GM23248 (cell line): ENCODE measurements at regions not wholly inside any gene's neighbourhood (a gene's known extent, or its start where the extent isn't known, plus 50 kb on each side); places are given as distances from the start of the nearest gene placed in this dataset.

Experiments
- DNase-seq: peaks from one replicate; pipeline ENCODE4 v3.0.0-alpha.2; 2015
- H2AFZ ChIP-seq: fragments of 200-600 bp; sonication (generic); 2 replicates; pipeline ENCODE4 v1.6.1; 2016; ENCODE audit warnings: antibody characterized with exemption
- H3F3A ChIP-seq: fragments of 200-600 bp; sonication (generic); 2 replicates; pipeline ENCODE4 v1.6.1; 2016; ENCODE audit warnings: mild to moderate bottlenecking, antibody characterized with exemption, mixed run types; ENCODE audit not compliant: insufficient read depth
- H3K27ac ChIP-seq: fragments of 200-600 bp; sonication (generic); 2 replicates; pipeline ENCODE4 v1.5.1; 2016; ENCODE audit warnings: mild to moderate bottlenecking
- H3K27me3 ChIP-seq: fragments of 200-600 bp; sonication (generic); replicated peaks from 2 replicates; pipeline ENCODE4 v1.6.1; 2016; ENCODE audit warnings: mild to moderate bottlenecking; ENCODE audit not compliant: insufficient read depth
- H3K36me3 ChIP-seq: fragments of 200-600 bp; sonication (generic); 2 replicates; pipeline ENCODE4 v1.6.1; 2016; ENCODE audit warnings: low read depth, mild to moderate bottlenecking
- H3K4me1 ChIP-seq: fragments of 200-600 bp; sonication (generic); 2 replicates; pipeline ENCODE4 v1.6.1; 2016; ENCODE audit warnings: mild to moderate bottlenecking; ENCODE audit not compliant: insufficient read depth
- H3K4me2 ChIP-seq: fragments of 200-600 bp; sonication (generic); one replicate; pipeline ENCODE4 v1.6.1; 2016; ENCODE audit warnings: mild to moderate bottlenecking; ENCODE audit not compliant: unreplicated experiment
- H3K4me3 ChIP-seq: fragments of 200-600 bp; sonication (generic); 2 replicates; pipeline ENCODE4 v1.5.1; 2016; ENCODE audit warnings: mild to moderate bottlenecking
- H3K79me2 ChIP-seq: fragments of 200-600 bp; sonication (generic); 2 replicates; pipeline ENCODE4 v1.6.1; 2016; ENCODE audit warnings: mild to moderate bottlenecking; ENCODE audit not compliant: insufficient read depth
- H3K9ac ChIP-seq: fragments of 200-600 bp; sonication (generic); 2 replicates; pipeline ENCODE4 v1.6.1; 2016; ENCODE audit warnings: mild to moderate bottlenecking
- H3K9me2 ChIP-seq: fragments of 200-600 bp; sonication (generic); 2 replicates; pipeline ENCODE4 v1.6.1; 2016; ENCODE audit warnings: mixed run types, mild to moderate bottlenecking, moderate library complexity; ENCODE audit not compliant: insufficient read depth
- H3K9me3 ChIP-seq: fragments of 200-600 bp; sonication (generic); one replicate; pipeline ENCODE4 v1.6.1; 2017; ENCODE audit warnings: low read depth
- H4K20me1 ChIP-seq: fragments of 200-600 bp; sonication (generic); 2 replicates; pipeline ENCODE4 v1.6.0; 2016; ENCODE audit not compliant: insufficient read depth
- EZH2 ChIP-seq: fragments of 200-600 bp; sonication (generic); IDR thresholded peaks from 2 replicates; pipeline ENCODE4 v1.6.1; 2018; ENCODE audit warnings: antibody characterized with exemption, mild to moderate bottlenecking; ENCODE audit not compliant: insufficient read depth, poor library complexity, severe bottlenecking
- EZH2phosphoT487 ChIP-seq: fragments of 200-600 bp; sonication (generic); IDR thresholded peaks from 2 replicates; pipeline ENCODE4 v1.6.1; 2018; ENCODE audit warnings: antibody characterized with exemption, moderate library complexity, mild to moderate bottlenecking, low read depth; ENCODE audit not compliant: insufficient read depth
- WGBS, 2 experiments: methylation state at CpG; one replicate each; pipeline ENCODE4 v1.1.6; 2015 to 2017; ENCODE audit warnings: low lambda C conversion rate in 2 of 2, low coverage in 1 of 2; ENCODE audit errors: missing lambda C conversion rate in 2 of 2; 5-methylcytosine and 5-hydroxymethylcytosine counted together
- in situ Hi-C: fragments of 300-500 bp; cut with MboI; formaldehyde crosslinking; loops from 2 replicates; pipeline ENCODE4 v1.15.0; 2020

GRCh38 chr3:148255981-148256969, 441.4 kb upstream of the AGTR1 start:
- Histone ChIP-seq H3K9me2 (no peaks in the 10 kb centered on the region), H3K4me2 (no peak overlapping the region), H2AFZ (no peak overlapping the region; the same call in 1 of the 2 replicates), H3K36me3 (no peaks in the 10 kb centered on the region), H3K9me3 (no peaks in the 10 kb centered on the region), H3K79me2 (no peaks in the 10 kb centered on the region), H3K4me1 (no peaks in the 10 kb centered on the region), H3K27ac (no peak overlapping the region), H3K9ac (no peak overlapping the region), H4K20me1 (no peaks in the 10 kb centered on the region), H3K27me3 (no peaks in the 10 kb centered on the region), H3K4me3 (no peak overlapping the region), H3F3A (no peaks in the 10 kb centered on the region)
- no peak for DNase-seq
- in situ Hi-C loops, result no loop called here
- 64 to 72% methylated on average over 6 of the region's 6 CpGs for WGBS, 2 experiments
- TF ChIP-seq EZH2phosphoT487 (no peak), EZH2 (no peak)

GRCh38 chr3:148262980-148263379, 434.7 kb upstream of the AGTR1 start:
- Histone ChIP-seq H3K4me2 (no peak overlapping the region), H3K79me2 (no peaks in the 10 kb centered on the region), H3K4me3 (no peak overlapping the region), H3K4me1 (no peaks in the 10 kb centered on the region), H3K9me3 (no peaks in the 10 kb centered on the region), H3K9me2 (no peaks in the 10 kb centered on the region; the same call in 1 of the 2 replicates), H4K20me1 (no peaks in the 10 kb centered on the region), H3K9ac (no peak overlapping the region), H2AFZ (no peak overlapping the region), H3K27ac (no peak overlapping the region), H3K27me3 (no peaks in the 10 kb centered on the region), H3F3A (no peaks in the 10 kb centered on the region), H3K36me3 (no peaks in the 10 kb centered on the region)
- no peak for DNase-seq
- in situ Hi-C loops, result no loop called here
- no peak for TF ChIP-seq EZH2
- TF ChIP-seq EZH2phosphoT487, result no peak

- WGBS, 2 experiments, result 53 to 60% methylated on average over 3 of the region's 3 CpGs
- Histone ChIP-seq H3K9me3 (no peaks in the 10 kb centered on the region), H3K27ac (no peak overlapping the region), H3K9ac (no peak overlapping the region), H3K36me3 (no peaks in the 10 kb centered on the region), H3K4me3 (no peak overlapping the region), H4K20me1 (no peaks in the 10 kb centered on the region), H2AFZ (no peak overlapping the region), H3K9me2 (no peaks in the 10 kb centered on the region; the same call in 1 of the 2 replicates), H3K4me2 (no peak overlapping the region), H3K27me3 (no peaks in the 10 kb centered on the region), H3F3A (no peaks in the 10 kb centered on the region), H3K4me1 (no peaks in the 10 kb centered on the region), H3K79me2 (no peaks in the 10 kb centered on the region)
- no peak for DNase-seq
- TF ChIP-seq EZH2phosphoT487, result no peak
- TF ChIP-seq EZH2, result no peak
- in situ Hi-C loops, result no loop called here
Observed at GRCh38 chr3:148265841-148266240, 431.9 kb upstream of the AGTR1 start.

GRCh38 chr3:148266341-148266740, 431.4 kb upstream of the AGTR1 start:
- Histone ChIP-seq H3K4me1 (no peaks in the 10 kb centered on the region), H3K36me3 (no peaks in the 10 kb centered on the region), H3K9me2 (no peaks in the 10 kb centered on the region; the same call in 1 of the 2 replicates), H3K4me2 (no peak overlapping the region), H3K79me2 (no peaks in the 10 kb centered on the region), H3K9ac (no peak overlapping the region), H3K4me3 (no peak overlapping the region), H2AFZ (no peak overlapping the region), H4K20me1 (no peaks in the 10 kb centered on the region), H3F3A (no peaks in the 10 kb centered on the region), H3K27ac (no peak overlapping the region), H3K9me3 (no peaks in the 10 kb centered on the region), H3K27me3 (no peaks in the 10 kb centered on the region)
- in situ Hi-C loops, result no loop called here
- TF ChIP-seq EZH2phosphoT487 (no peak), EZH2 (no peak)
- DNase-seq, result no peak
- WGBS, 2 experiments, result 90 to 96% methylated on average over 2 of the region's 2 CpGs
